DND-41 (cell line): ENCODE measurements at regions not wholly inside any gene's neighbourhood (a gene's known extent, or its start where the extent isn't known, plus 50 kb on each side); places are given as distances from the start of the nearest gene placed in this dataset.

Source experiments
- EZH2 ChIP-seq: IDR thresholded peaks from 3 replicates; pipeline ENCODE4 v1.6.1; 2012; ENCODE audit warnings: borderline replicate concordance, low read depth, mild to moderate bottlenecking, moderate library complexity, low read length, inconsistent platforms; ENCODE audit not compliant: severe bottlenecking
- TF ChIP-seq, protein P1 (sequence below): IDR thresholded peaks from 2 replicates; pipeline ENCODE4 v1.5.1; 2012; ENCODE audit warnings: borderline replicate concordance, low read length, moderate library complexity, mild to moderate bottlenecking; ENCODE audit not compliant: poor library complexity, severe bottlenecking; ENCODE audit errors: extremely low read depth

GRCh38 chr18:66046032-66046602, 295.3 kb downstream of the CDH7 start:
- TF ChIP-seq, protein P1, sequence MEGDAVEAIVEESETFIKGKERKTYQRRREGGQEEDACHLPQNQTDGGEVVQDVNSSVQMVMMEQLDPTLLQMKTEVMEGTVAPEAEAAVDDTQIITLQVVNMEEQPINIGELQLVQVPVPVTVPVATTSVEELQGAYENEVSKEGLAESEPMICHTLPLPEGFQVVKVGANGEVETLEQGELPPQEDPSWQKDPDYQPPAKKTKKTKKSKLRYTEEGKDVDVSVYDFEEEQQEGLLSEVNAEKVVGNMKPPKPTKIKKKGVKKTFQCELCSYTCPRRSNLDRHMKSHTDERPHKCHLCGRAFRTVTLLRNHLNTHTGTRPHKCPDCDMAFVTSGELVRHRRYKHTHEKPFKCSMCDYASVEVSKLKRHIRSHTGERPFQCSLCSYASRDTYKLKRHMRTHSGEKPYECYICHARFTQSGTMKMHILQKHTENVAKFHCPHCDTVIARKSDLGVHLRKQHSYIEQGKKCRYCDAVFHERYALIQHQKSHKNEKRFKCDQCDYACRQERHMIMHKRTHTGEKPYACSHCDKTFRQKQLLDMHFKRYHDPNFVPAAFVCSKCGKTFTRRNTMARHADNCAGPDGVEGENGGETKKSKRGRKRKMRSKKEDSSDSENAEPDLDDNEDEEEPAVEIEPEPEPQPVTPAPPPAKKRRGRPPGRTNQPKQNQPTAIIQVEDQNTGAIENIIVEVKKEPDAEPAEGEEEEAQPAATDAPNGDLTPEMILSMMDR: no peak
- no peak for TF ChIP-seq EZH2
